K562 (cell line): ENCODE measurements at regions not wholly inside any gene's neighbourhood (a gene's known extent, or its start where the extent isn't known, plus 50 kb on each side); places are given as distances from the start of the nearest gene placed in this dataset.
A peak's percentile ranks its signal among the peaks of the same experiment; 100 is the strongest.

Source experiments
- ARID3B ChIP-seq: fragments of 250-450 bp; sonication (Bioruptor Pico); IDR thresholded peaks from 2 replicates; pipeline ENCODE4 v1.4.0; 2020; ENCODE audit warnings: borderline replicate concordance
- ATF1 ChIP-seq, 2 experiments: fragments of 450-650 bp in 1 of 2; IDR thresholded peaks; 2 replicates each; pipeline ENCODE4 v1.6.1; 2016; ENCODE audit warnings: missing compliant biosample characterization in 1 of 2, missing genetic modification characterization in 1 of 2
- HMG20B ChIP-seq: fragments of 250-450 bp; sonication (Bioruptor Pico); IDR thresholded peaks from 2 replicates; pipeline ENCODE4 v1.5.0; 2021; ENCODE audit warnings: mild to moderate bottlenecking
- MCM7 ChIP-seq, 2 experiments: fragments of 450-650 bp; IDR thresholded peaks; 2 replicates each; pipeline ENCODE4 v1.6.1; 2016 to 2018
- MEF2A ChIP-seq: IDR thresholded peaks from 2 replicates; pipeline ENCODE4 v1.6.1; 2011; ENCODE audit warnings: low read depth, mild to moderate bottlenecking, low read length, moderate library complexity; ENCODE audit not compliant: control insufficient read depth
- NFIX ChIP-seq: fragments of 250-450 bp; sonication (Bioruptor Pico); IDR thresholded peaks from 2 replicates; pipeline ENCODE4 v1.4.0; 2020; ENCODE audit warnings: low read depth, mild to moderate bottlenecking, moderate library complexity
- NONO ChIP-seq, 2 experiments: fragments of 200-400 bp in 1 of 2; fragments of 450-650 bp in 1 of 2; formaldehyde crosslinking in 1 of 2; IDR thresholded peaks; 2 replicates each; pipeline ENCODE4 v1.6.1; 2017; ENCODE audit warnings: low read depth in 2 of 2, mild to moderate bottlenecking in 2 of 2, moderate library complexity in 2 of 2, low read length in 1 of 2
- PBX2 ChIP-seq, 2 experiments: IDR thresholded peaks in 1 of 2; conservative IDR thresholded peaks in 1 of 2; 2 replicates each; pipeline ENCODE4 v1.6.1; 2016; ENCODE audit warnings: low read depth in 2 of 2, mild to moderate bottlenecking in 1 of 2, missing compliant biosample characterization in 1 of 2, missing genetic modification characterization in 1 of 2, moderate library complexity in 1 of 2
- PHF8 ChIP-seq: fragments of 200-600 bp; sonication (generic); IDR thresholded peaks from 2 replicates; pipeline ENCODE4 v1.6.1; 2012; ENCODE audit warnings: mixed run types, mild to moderate bottlenecking, inconsistent platforms, low read length, moderate library complexity, borderline replicate concordance
- PHTF2 ChIP-seq: fragments of 250-450 bp; sonication (Bioruptor Pico); IDR thresholded peaks from 2 replicates; pipeline ENCODE4 v1.5.0; 2021; ENCODE audit warnings: mild to moderate bottlenecking
- POLR2AphosphoS5 ChIP-seq: IDR thresholded peaks from 2 replicates; pipeline ENCODE4 v1.6.1; 2011; ENCODE audit warnings: mild to moderate bottlenecking, low read depth, low read length, moderate library complexity; ENCODE audit not compliant: control insufficient read depth, insufficient read depth
- RBM25 ChIP-seq: fragments of 200-400 bp; formaldehyde crosslinking; IDR thresholded peaks from 2 replicates; pipeline ENCODE4 v1.6.1; 2018; ENCODE audit warnings: low read length, low read depth, moderate library complexity; ENCODE audit not compliant: severe bottlenecking
- STAG1 ChIP-seq: sonication (generic); formaldehyde crosslinking; IDR thresholded peaks from 2 replicates; pipeline ENCODE4 v1.5.0; 2020; ENCODE audit warnings: missing genetic modification reagents, borderline replicate concordance
- THRB ChIP-seq: fragments of 450-650 bp; formaldehyde crosslinking; conservative IDR thresholded peaks from 2 replicates; pipeline ENCODE4 v1.4.0; 2022; ENCODE audit warnings: mild to moderate bottlenecking, missing genetic modification characterization
- ZBTB49 ChIP-seq: sonication (generic); formaldehyde crosslinking; IDR thresholded peaks from 2 replicates; pipeline ENCODE4 v1.8.0; 2022; ENCODE audit warnings: missing genetic modification reagents, mild to moderate bottlenecking, borderline replicate concordance

GRCh38 chr2:44087714-44088092, 81.0 kb upstream of the PPM1B start (continued):
- TF ChIP-seq PHF8 = no peak
- no peak for TF ChIP-seq PBX2 (CRISPR knock-in tag; IDR thresholded peaks at IDR 0.05; ENCODE audit: low read depth)
- 0 out of 2 replicates have a peak, but pooled peaks have one; percentile 22 for TF ChIP-seq PBX2 (tag; conservative IDR thresholded peaks at IDR 0.05; ENCODE audit: low read depth)
- TF ChIP-seq HMG20B = no peak
- TF ChIP-seq STAG1 (CRISPR knock-in tag) = 0 out of 2 replicates have a peak, but pooled peaks have one; percentile 8
- no peak for TF ChIP-seq THRB
- TF ChIP-seq MEF2A = no peak
- TF ChIP-seq RBM25 = no peak
- TF ChIP-seq ZBTB49 (CRISPR knock-in tag) = no peak
- no peak for TF ChIP-seq POLR2AphosphoS5
- TF ChIP-seq ATF1 (CRISPR knock-in tag; IDR thresholded peaks at IDR 0.05) = no peak
- no peak for TF ChIP-seq ATF1 (tag; IDR thresholded peaks at IDR 0.05)
- no peak for TF ChIP-seq NFIX (CRISPR knock-in tag)
- no peak for TF ChIP-seq PHTF2 (CRISPR knock-in tag)
- no peak for TF ChIP-seq NONO (IDR thresholded peaks at IDR 0.05; ENCODE audit: low read depth in 2 of 2, low read length in 1 of 2)
- TF ChIP-seq MCM7 (IDR thresholded peaks at IDR 0.05) = no peak
- no peak for TF ChIP-seq ARID3B (CRISPR knock-in tag)
